HG03342 (cell line): ENCODE measurements at regions not wholly inside any gene's neighbourhood (a gene's known extent, or its start where the extent isn't known, plus 50 kb on each side); places are given as distances from the start of the nearest gene placed in this dataset.

Source experiments
- ATAC-seq: cut with Tn5 transposase; IDR thresholded peaks from one replicate; pipeline ENCODE4 v1.9.1; 2021; ENCODE audit warnings: mild to moderate bottlenecking, moderate library complexity; ENCODE audit not compliant: unreplicated experiment

DNA sequence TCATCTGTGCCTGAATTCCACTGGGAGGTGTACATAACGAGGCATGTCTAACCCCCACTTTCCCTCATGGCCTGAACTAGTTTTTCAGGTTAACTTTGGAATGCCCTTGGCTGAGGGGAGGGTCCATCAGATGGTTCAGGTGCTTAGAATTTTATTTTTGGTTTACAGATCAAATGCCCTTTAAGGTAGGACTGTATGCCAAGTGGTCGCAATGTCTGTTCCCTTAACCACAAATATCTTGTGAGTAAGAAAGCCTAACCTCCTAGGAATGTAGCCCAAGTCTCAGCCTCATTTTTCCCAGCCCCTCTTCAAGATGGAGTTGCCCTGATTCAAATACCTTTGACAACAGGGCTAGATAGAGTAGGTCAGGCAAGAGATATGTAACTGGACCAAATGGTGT lies 78.4 kb downstream of the RNASET2 start:
- no peak for ATAC-seq

DNA sequence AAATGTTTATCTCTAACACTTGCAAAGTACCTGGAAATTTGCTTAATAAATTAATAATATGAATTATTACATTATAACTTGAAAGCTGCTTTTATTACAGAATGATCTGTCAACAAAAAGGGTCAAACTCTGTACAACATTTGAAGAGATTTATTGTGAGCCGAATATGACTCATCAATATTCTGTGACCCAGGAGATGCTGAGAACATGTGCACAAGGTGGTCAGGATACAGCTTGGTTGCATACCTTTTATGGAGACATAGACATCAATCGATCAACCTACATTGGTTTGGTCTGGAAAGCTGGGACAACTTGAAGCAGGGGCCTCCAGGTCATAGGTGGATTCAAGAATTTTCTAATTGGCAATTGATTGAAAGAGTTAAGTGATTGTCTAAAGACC lies 79.0 kb downstream of the RNASET2 start:
- ATAC-seq: no peak

DNA sequence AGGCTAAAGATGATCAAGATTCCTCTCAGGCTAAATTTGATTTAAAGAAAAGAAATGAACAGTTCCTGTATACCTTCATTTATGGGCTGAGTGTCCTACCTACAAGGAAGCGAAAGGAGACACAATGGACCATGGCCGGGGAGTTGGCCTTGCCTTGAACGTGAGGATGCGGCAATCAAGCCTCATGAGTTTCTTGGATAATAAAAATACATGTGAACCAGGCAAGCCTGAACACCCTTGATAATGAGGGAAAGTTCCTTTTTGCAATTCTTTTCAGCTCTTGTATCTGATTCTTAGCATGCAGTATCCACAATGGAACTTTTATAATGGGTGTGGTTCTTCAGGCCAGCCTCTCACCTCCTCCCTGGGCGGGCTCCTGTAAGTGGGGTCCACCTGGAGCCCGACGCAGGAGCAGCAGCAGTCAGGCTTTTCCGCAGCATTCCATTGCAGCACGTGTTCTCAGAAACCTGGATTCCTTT lies 83.8 kb downstream of the RNASET2 start:
- ATAC-seq: no peak

DNA sequence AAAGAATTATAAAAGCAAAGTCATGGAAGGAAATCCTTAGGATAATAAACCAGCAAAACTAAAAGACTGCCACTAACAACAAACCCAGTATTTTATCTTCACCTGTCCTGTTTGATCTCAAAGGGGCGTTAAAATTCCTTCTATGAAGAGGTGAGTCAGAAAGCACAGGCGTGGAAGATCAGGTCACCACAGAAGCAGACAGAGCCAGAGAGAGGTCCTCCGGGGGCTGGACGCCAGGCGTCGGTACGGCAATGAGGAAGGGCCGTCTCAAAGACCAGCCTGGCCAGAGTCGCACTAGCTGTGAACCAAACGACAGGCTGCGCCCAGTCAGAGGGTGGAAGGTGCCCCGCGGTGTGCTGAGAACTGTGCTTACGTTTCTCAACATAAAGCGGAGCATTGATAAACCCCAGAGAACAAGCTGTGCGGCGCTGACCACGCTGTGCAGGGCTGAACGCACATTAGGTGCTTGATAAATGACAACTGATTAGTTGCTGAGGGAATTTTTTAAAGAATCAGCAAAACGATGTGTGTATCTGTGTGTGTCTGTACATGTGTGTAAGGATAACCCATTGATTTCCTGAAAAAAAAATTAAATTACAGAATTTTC lies 85.6 kb downstream of the RNASET2 start:
- no peak for ATAC-seq

DNA sequence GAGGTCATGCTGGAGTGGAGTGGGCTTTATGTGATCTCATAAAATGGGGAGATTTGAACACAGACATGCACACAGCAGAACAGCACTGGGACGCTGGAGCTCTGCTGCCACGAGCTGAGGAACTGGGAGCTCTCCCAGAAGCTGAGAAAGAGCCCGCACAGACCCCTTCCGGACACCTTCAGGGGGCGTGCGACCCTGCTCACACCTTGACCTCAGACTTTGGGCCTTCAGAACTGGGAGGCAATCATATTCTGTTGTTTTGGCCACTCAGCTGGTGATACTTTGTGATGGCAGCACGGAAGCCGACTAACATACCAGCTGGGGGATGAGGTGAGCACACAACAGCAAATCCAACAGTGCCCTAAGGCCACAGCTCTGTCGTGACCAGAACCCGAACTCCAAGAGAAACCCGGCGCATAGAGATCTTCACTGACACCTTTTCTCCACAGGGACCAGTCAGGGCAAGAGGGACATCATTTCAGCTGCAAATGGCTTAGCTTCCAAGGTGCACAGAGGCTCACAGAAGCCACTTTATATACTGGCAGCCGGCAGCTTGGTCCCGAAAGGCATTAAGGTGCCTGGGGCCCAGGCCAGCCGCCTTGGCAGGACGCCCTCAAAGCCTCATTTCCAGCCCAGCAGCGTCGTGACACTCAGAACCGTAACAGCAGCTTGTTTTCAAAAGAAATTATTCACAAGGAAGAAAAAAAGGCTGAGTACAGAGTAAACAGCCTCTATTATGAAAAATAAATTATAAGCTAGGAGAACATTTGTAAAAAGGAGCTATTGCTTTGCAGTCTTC lies 89.3 kb downstream of the RNASET2 start:
- no peak for ATAC-seq

DNA sequence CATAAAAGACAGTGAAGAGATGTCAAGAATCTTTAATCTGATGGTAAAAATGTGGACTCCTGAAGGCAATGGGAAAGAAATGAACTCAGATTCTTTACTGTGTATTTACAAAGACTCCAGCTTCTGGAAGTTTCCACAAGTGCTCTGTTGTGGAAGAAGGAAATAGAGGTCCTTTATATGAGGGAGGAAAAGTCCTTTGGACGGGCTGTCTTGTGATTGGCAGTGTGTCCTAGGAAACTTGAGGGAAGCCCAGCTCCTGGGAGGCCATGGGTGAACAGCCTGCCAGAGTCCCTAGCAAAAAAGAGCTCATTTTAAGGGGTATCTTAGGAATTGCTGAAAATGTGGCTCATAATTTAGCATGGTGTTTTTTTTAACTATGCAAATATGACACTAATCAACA lies 92.0 kb downstream of the RNASET2 start:
- ATAC-seq: no peak

DNA sequence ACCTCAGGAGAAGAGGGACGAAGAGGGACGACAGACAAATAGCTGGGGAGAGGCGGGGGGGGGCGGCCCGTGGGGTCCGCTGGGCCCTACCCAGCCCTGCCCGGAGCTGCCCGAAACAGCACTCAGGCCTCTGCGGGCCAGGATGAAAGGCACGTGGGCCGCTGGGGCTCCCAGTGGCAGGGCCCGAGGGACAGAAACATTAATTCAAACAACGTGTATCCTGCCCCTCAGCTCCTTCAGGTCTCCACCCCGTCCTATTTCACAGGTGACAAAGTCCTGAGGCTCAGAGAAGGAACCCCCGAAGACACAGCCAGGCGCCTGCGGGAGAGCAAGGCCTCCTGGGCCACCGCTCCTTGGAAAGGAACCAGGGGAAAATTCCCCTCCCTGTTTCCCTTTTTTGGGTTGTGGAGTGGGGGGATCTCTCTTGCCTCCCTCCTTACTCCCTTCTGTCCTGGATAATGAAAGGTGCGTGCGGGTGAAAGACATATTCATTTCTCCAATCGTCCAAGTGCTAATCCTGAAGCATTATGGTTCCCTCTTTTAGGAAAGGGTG lies 93.3 kb downstream of the RNASET2 start:
- peak; percentile 33 for ATAC-seq

DNA sequence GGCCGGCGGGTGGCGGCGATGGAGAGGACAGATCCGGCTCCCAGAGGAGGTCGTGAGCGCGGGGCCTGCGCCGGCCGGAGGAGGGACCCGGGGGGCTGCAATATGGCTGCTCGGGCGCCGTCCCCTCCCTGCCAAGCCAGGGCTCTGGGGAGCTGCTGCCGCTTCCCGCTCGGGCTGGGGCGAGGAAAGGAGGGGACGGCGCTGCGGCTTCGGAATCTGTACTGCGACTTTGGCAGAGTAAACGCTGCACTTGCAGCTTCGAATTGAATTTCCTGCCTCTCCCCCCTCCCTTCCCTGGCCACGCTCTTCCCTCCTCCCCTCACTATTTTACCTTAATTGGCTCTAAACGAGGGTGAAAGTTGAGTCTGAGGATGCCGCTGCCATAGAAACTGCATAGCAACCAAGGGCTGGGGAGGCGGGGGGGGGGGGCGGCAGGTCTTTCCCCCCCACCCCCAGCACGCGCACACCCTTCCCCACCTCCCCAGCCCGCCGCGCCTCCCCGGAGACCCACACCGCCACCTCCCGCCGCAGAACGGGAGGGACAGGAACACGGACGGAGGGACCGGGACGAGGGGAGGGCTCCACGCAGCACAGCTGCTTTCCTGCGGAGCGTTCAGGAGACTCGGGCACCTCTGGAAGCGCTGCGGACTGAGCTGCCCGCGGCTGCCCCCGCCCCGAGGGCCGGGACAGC lies 93.9 kb downstream of the RNASET2 start:
- ATAC-seq: peak; percentile 57

DNA sequence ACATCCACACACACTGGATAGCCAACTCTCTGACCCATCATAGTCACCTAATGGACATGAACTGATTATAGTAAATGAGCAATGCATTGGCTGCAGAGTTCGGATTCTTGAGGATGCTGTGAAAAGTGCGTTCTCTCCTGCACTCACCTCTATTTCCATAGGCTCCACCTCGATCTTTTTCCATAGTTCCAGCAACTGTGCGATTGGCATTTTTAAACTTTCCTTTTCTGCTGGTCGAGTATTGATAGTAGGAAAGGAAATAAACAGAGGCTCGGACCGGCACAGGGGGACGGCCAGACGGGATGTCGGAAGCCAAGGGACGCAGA lies 94.4 kb downstream of the RNASET2 start:
- no peak for ATAC-seq

DNA sequence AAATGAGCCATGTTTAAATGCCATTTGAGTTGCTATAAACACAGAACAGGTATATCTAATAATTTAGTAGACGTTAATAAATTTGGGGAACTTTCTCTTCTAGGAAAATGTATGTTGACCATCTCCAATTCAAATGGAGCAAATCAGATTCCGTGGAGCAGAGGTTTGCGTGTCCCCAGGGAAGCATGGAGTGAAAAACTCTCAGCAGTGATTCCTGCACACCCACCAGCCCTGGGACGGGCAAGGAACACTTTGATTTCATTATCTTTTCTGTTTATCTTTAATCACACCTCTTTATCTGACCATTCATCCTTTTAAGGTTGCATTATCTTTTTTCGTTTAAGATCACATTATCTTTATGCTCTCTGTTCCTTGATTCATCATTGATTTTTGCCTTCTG lies 95.0 kb downstream of the RNASET2 start:
- no peak for ATAC-seq

DNA sequence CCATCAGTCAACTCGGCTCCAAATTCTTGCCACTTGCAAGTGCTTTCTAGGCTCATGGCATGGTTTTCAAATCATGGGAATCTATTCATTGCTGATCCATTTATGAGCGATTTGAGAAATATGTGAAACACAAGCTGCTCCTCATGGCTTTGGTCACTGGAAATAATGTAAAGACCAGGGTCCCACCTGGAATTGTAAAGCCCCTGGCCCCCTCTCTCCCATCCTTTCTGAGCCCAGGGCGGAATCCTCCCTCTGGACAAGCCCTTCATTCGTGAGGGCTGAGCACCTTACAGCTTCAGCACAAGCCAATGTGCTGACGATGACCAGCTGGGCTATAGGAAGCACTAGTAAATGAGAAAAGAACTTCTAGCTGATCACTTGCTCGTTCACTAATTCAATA lies 96.0 kb downstream of the RNASET2 start:
- ATAC-seq: no peak

DNA sequence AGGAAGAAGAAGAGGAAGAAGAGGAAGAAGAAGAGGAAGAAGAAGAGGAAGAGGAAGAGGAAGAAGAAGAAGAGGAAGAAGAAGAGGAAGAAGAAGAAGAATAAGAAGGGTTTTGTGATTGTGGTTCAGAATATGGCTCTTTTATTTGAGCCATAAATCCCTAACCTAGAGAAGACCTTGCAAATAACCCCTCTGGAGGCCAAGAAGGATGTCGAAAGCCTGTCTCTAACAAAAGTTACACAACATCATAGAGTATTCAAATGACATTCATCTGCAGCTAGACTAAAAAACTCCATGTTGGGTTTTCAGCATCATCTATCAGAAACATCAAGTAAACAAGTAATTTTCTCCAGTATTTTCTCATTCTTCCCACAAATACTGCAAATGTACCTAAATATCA lies 100.9 kb downstream of the RNASET2 start:
- ATAC-seq: no peak

DNA sequence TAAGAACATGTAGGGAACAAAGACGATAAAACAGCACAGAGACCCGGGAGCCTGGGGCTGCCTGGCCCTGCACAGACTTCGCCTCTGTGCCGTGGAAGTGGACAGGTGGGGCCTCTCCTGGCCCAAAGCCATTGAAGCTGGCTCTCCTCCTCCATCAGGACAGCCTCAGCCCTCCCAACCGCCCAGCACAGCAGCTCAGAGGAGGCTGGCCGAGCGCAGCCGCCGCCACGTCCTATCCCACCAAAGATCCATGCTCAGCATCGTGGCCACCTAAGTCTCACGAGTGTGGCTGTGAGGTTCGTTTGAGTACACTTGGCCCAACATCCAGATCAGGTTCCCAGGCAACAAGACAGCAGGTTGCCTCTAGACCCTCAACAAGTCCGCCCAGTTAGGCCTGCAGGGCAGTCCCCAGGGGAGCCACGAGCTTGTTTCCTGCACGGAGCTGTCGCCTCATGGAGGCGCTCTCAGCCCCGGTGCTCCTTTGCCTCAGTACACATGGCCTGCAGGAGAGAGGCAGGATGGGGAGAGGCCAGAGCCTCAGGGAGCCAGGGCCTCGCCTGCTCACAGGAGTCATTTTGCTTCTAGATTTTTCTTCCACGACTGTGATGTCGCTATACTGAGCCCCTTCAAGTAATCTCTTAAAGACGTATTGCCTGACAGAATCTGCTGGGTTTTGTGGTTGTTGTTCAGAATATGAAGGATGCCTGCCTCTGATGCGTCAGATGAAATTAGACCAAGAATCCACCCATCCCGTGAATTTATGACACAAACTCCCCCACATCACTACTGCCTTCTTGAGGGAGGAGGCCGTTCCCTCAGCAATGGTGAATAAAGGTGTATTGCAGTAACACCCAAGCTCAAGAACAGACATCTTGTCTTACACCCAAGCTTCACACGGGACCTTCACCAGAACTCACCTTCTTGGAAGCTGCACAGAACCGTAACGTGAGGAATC lies 102.7 kb downstream of the RNASET2 start:
- ATAC-seq: no peak

DNA sequence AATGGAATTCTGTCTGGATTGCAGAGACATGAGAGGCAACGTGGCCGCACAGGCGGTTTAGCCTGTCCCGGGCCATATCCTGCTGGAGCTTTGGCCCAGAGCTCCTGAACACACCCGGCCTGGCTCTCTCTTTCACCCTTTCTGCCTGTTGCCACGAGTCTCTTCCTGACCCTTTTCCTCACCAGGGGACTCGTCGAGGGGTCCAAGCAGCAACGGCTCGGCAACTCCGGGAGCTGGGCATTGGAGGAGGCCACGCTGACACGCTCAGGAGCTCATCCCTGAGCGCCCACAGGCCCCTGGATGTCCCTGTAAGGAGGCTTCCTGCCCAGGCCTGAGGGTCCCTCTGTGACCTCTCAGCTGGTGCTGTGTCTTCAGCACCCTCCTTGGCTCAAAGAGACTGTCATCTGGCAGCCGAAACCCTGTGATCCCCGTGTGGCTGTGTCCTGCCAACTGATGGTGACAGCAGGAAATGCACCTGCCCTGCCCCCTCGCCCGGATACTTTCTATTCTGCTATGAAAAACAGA lies 103.8 kb downstream of the RNASET2 start:
- no peak for ATAC-seq

DNA sequence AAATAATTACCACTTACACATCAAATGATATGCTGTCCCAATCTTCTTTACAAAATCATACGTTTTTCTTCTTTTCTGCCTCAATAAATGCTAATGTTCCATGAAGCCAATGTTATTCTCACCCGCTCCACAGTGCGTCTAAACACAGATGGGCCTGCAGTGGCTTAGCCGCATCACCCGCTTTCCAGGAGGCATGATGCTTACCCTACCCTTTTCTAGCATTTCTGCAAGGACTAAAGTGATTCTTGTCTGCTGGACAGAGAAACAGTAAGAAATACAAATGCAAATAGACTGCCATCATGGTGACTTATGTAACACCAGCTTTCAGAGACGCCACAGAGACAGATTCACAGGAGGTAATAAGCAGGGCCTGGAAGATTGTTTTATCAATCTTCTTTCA lies 104.4 kb downstream of the RNASET2 start:
- ATAC-seq: no peak

DNA sequence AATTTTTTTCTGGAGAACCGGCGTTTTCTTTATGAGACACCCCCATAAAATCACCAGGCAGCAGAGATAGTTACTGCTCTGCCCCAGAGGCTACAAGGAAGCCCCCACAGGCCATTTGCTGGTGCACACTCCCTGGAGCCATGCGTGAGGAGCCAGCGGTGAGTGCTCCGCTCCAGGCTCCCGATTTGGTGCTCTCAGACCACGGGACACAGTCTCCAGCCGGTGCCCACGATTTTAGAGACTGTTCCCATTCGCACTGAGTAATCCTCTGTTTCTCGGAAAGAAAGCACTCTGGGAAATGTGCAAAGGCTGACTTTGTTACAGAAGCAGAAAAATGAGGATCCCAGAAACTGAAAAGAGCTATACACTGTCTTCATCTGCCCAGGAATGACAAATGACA lies 104.9 kb downstream of the RNASET2 start:
- ATAC-seq: no peak

DNA sequence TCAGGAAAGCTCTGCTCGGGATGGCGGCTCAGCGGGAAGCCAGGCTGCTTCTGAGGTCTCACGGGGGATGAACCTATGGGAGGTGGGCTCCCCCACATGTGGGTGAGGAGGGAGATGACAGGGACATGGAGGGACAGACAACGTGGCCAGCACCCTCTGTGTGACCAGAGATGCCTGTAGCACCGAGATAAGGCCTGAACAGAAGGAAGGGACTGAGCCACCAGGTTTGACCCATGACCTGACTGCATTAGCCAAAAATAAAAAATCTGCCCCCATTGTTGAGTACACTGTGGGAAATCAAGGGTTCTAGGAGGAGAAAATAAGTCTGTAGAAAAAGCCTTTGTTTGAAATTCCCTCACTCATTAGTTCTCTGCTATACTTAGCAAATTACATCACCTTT lies 105.7 kb downstream of the RNASET2 start:
- ATAC-seq: no peak

DNA sequence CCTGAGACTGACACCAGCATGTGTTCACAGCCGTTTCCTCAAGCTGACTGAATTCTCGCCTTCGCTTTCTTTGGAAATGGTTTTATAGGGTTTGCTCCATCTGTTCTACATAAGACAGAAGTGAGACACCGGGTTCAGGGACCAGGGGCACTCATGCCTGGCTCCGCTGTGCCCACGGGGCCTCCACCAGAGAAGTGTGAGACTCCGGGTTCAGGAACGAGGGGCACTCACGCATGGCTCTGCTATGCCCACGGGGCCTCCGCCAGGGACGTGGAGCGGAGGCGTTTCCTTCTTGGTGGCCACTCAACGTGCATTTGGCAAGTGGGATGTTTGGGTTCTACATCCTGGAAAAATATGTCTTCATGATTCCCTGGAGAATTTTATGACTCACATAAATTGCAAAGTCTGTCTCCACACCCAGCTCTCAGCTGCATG lies 106.6 kb downstream of the RNASET2 start:
- ATAC-seq: no peak

DNA sequence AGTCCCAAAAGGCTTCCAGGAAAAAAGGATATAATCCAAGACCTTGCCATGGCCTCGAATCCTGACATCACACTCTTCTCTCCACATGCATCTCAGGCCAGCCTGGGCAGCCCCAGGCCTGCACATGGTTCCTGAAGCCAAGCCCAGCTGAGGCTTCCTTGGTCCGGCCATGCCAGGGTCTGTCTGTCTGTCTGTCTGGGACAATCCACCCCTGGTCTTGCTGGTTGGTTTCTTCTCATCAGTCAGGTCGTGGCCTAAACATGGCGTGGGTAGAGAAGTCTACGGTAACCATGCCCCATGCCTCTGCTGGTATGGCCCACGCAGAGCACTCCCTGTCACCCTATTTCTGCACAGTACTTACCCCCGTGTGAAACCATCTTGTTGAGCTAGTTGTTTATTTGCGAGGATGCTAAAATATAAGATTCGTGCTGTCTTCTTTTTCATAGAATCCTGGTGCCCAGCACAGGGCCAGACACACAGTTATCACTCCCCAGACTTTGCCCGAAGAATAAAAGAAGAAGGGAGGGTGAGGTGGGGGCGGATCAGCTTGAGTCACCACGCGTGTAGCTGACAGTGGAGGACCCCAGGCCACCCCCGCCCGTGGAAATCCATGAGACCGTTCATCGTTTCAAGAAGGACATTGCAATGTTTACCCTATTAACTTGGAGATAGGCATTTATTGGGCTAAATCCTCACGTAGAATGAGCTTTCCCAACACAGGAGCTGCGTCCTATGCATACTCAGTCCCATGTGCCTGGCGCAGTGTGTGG lies 107.2 kb downstream of the RNASET2 start:
- no peak for ATAC-seq
